ENCODE measurements at regions not wholly inside any gene's neighbourhood (a gene's known extent, or its start where the extent isn't known, plus 50 kb on each side); places are given as distances from the start of the nearest gene placed in this dataset.

DNA sequence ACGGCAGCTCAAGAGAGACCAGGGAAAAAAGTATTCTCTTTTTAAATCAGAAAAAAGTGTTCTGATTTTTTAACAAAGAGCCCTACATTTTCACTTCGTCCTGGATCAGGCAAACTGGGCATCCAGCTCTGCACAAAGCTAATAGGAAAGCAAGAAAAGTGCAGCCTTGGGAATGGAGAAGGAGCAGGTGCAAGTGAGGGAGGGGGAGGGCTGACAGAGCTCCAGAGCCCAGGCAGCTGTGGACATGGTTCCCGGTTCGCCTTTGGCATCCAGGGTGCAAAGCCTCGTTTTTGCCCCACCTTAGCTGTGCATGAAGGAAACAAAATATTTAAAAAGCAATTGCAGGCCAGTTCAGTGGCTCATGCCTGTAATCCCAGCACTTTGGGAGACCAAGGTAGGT lies 82.2 kb downstream of the FAM124B start:
- Histone ChIP-seq H3K9me2 (ENCODE audit: insufficient read depth, low read length) (no peaks in the 10 kb centered on the region), H3K4me3 (ENCODE audit: low read depth, low read length, poor library complexity, severe bottlenecking) (no peak overlapping the region), H3K4me1 (ENCODE audit: insufficient read depth, low read length, poor library complexity, severe bottlenecking) (no peaks in the 10 kb centered on the region), H2AFZ (ENCODE audit: low read length) (no peak overlapping the region), H3K79me2 (ENCODE audit: insufficient read depth, low read depth, low read length) (no peaks in the 10 kb centered on the region), H3K9me3 (ENCODE audit: low read length) (no peaks in the 10 kb centered on the region), H3K36me3 (ENCODE audit: insufficient read depth, low read length) (no peaks in the 10 kb centered on the region), H3K4me2 (ENCODE audit: low read length) (no peak overlapping the region), H3K27ac (ENCODE audit: low read depth, low read length, poor library complexity, severe bottlenecking) (no peak overlapping the region), H4K20me1 (ENCODE audit: insufficient read depth, low read length) (no peaks in the 10 kb centered on the region)
- POLR2A ChIA-PET = no interaction called here
- TF ChIP-seq, protein P1, sequence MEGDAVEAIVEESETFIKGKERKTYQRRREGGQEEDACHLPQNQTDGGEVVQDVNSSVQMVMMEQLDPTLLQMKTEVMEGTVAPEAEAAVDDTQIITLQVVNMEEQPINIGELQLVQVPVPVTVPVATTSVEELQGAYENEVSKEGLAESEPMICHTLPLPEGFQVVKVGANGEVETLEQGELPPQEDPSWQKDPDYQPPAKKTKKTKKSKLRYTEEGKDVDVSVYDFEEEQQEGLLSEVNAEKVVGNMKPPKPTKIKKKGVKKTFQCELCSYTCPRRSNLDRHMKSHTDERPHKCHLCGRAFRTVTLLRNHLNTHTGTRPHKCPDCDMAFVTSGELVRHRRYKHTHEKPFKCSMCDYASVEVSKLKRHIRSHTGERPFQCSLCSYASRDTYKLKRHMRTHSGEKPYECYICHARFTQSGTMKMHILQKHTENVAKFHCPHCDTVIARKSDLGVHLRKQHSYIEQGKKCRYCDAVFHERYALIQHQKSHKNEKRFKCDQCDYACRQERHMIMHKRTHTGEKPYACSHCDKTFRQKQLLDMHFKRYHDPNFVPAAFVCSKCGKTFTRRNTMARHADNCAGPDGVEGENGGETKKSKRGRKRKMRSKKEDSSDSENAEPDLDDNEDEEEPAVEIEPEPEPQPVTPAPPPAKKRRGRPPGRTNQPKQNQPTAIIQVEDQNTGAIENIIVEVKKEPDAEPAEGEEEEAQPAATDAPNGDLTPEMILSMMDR (conservative IDR thresholded peaks at IDR 0.05; ENCODE audit: low read length) = no peak
- no peak for TF ChIP-seq EZH2phosphoT487 (IDR thresholded peaks at IDR 0.05; ENCODE audit: borderline replicate concordance, low read depth, low read length)
- no TSS peak for BruUV-seq (replicated peaks)
- no peak for DNase-seq (ENCODE audit: low spot score)
- CTCF ChIA-PET (ENCODE audit: unreplicated experiment) = no interaction called here
- intact Hi-C loops (cut with micrococcal nuclease; ENCODE audit: unreplicated experiment) = no loop called here

DNA sequence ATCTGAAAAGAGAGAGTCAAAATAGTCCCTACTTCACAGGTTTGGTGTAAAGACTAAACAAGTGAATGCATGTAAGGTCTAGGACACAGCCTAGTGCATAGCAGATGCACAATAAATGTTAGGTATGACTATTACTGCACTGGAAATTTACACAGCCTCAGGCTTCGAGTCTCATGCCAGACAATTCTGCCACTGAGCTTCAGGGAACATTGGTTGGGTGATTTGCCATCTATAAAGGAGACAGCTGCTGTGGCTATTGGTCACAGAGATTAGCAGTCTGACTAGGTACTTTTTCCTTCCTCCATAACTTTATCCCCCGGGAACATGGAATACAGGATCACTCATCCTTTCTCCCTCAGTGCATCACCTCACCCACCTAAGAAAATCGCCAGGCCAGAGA lies 89.2 kb downstream of the FAM124B start:
- H3K36me3 ChIP-seq (ENCODE audit: insufficient read depth, low read length) = no peaks in the 10 kb centered on the region
- no TSS peak for BruUV-seq (replicated peaks)
- H3K4me3 ChIP-seq (ENCODE audit: low read depth, low read length, poor library complexity, severe bottlenecking) = no peak overlapping the region
- ChIA-PET POLR2A (no interaction called here), CTCF (ENCODE audit: unreplicated experiment) (no interaction called here)
- H3K9me2 ChIP-seq (ENCODE audit: insufficient read depth, low read length) = no peaks in the 10 kb centered on the region
- H3K4me2 ChIP-seq (ENCODE audit: low read length) = no peak overlapping the region
- no peak overlapping the region for H2AFZ ChIP-seq (ENCODE audit: low read length)
- TF ChIP-seq EZH2phosphoT487 (IDR thresholded peaks at IDR 0.05; ENCODE audit: borderline replicate concordance, low read depth, low read length) = no peak
- TF ChIP-seq, protein P1 (conservative IDR thresholded peaks at IDR 0.05; ENCODE audit: low read length) = no peak
- intact Hi-C loops (cut with micrococcal nuclease; ENCODE audit: unreplicated experiment) = no loop called here
- no peak for DNase-seq (ENCODE audit: low spot score)
- no peaks in the 10 kb centered on the region for H3K4me1 ChIP-seq (ENCODE audit: insufficient read depth, low read length, poor library complexity, severe bottlenecking)
- H4K20me1 ChIP-seq (ENCODE audit: insufficient read depth, low read length) = no peaks in the 10 kb centered on the region
- H3K9me3 ChIP-seq (ENCODE audit: low read length) = no peaks in the 10 kb centered on the region
- H3K79me2 ChIP-seq (ENCODE audit: insufficient read depth, low read depth, low read length) = no peaks in the 10 kb centered on the region
- H3K27ac ChIP-seq (ENCODE audit: low read depth, low read length, poor library complexity, severe bottlenecking) = no peak overlapping the region

DNA sequence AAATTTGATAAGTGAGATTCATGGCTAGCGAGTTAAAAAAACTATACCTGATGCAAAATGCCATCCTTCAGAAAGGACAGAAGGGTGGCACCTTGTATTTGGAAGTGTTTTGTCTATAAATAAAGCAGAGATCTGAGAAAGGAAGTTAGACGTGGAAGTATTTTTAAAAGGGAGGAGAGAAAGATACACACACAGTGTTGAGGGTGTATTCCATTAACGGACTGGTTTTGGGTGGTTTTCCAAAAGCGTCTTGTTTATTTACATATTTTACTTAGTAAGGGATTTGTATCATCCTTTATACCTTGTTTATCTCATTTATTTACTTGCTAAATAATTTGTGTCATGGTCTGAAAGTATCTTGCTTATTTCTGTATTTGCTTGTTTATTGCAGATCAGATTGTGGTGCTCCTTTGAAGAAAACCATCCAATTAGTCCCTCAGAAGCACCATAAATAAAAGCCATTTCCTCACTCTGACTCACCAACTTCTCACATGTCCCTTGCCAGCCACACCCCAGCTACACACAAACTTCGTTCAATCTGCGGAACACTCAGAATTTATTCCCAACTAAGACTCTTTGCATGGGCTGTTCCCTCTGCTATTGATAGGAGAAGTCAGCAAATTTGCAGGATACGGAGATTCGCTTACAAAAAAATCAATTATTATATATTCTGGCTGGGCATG lies 90.8 kb downstream of the FAM124B start:
- no peak for DNase-seq (ENCODE audit: low spot score)
- Histone ChIP-seq H3K9me3 (ENCODE audit: low read length) (no peaks in the 10 kb centered on the region), H3K27ac (ENCODE audit: low read depth, low read length, poor library complexity, severe bottlenecking) (no peak overlapping the region), H3K4me1 (ENCODE audit: insufficient read depth, low read length, poor library complexity, severe bottlenecking) (no peaks in the 10 kb centered on the region), H3K4me3 (ENCODE audit: low read depth, low read length, poor library complexity, severe bottlenecking) (no peak overlapping the region), H3K9me2 (ENCODE audit: insufficient read depth, low read length) (no peaks in the 10 kb centered on the region), H4K20me1 (ENCODE audit: insufficient read depth, low read length) (no peaks in the 10 kb centered on the region), H3K4me2 (ENCODE audit: low read length) (no peak overlapping the region), H3K79me2 (ENCODE audit: insufficient read depth, low read depth, low read length) (no peaks in the 10 kb centered on the region), H3K36me3 (ENCODE audit: insufficient read depth, low read length) (no peaks in the 10 kb centered on the region), H2AFZ (ENCODE audit: low read length) (no peak overlapping the region)
- POLR2A ChIA-PET = interaction anchor here (0.7 kb wide), 1 partner anchor 1226 kb away, joined by 3 read pairs; no protein-coding TSS in a partner anchor
- TF ChIP-seq, protein P1 (conservative IDR thresholded peaks at IDR 0.05; ENCODE audit: low read length) = no peak
- TF ChIP-seq EZH2phosphoT487 (IDR thresholded peaks at IDR 0.05; ENCODE audit: borderline replicate concordance, low read depth, low read length) = no peak
- CTCF ChIA-PET (ENCODE audit: unreplicated experiment) = no interaction called here
- BruUV-seq (replicated peaks) = no TSS peak
- intact Hi-C loops (cut with micrococcal nuclease; ENCODE audit: unreplicated experiment) = no loop called here

Data from OCI-LY7 (cell line).